Stimulated activated CD8-positive, alpha-beta memory T cell treated with anti-CD3 and anti-CD28 coated beads, Interleukin-4, amount 100 ng/mL, for 4 hours (primary cell): ENCODE measurements at regions not wholly inside any gene's neighbourhood (a gene's known extent, or its start where the extent isn't known, plus 50 kb on each side); places are given as distances from the start of the nearest gene placed in this dataset.

Experiments used
- DNase-seq, 2 donors: peaks; one replicate each; pipeline ENCODE4 v3.0.0-alpha.2; 2020; ENCODE audit warnings: low read depth in 2 of 2, low spot score in 1 of 2

DNA sequence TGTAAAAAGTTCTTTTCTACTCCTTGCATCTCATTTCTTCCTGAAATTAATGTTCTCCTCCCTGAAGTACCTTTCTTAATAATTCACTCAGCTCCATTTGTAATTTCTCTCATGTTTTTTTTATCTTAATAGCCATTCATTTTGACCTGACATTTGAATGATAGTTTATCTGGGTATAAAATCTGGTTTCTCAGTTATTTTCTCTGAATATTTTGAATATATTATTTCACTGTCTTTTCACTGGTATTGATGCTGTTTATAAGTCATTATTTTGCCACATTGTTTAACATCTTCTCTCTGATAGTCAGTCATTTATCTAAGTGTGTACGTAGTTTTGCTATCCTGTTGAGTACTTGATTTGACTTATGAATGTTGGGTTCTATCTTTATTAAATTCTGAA, 68.8 kb upstream of the ARHGAP18 start:
- no peak for DNase-seq

DNA sequence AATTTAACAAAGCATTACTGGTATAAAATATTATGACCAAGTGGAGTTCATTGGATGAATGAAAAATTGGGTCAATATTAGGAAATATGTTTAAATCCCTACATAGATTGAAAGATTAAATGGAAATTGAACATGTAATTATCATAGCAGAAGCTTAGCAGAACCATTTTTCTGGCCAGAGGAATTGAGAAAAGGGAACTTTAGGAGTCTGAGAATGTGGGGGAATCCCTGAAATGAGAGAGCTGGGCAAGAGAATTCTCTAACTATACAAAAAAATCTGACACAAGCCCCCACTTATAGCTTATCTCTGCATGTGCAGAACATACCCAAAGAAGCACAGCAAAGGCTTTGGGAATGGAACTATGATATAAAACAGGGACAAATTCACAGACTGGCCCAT, 67.4 kb upstream of the ARHGAP18 start:
- DNase-seq: no peak

DNA sequence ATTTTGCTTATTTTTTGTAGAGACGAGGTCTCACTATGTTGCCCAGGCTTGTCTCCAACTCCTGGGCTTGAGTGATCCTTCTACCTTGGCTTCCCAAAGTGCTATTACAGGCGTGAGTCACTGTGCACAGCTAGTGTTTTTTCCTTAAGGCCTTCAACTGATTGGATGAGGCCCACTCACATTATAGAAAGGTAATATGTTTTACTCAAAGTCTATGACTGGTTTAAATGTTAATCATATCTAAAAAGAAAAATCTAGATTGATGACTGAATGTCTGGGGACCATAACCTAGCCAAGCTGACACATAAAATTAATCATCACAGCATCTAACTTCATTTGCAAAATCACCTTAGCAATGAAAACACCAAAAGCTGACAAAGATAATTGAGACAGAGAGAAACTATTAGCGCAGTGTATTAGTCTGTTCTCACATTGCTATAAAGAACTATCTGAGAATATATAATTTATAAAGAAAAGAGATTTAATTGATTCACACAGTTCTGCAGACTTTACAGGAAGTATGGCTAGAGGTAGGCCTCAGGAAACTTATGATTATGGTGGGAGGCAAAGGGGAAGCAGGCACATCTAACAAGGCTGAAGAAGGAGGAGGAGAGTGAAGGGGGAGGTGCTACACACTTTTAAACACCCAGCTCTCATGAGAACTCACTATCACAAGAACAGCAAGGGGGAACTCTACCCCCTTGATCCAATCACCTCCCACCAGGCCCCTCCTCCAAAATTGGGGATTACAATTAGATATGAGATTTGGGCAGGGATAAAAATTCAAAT, 66.8 kb upstream of the ARHGAP18 start:
- no peak for DNase-seq

DNA sequence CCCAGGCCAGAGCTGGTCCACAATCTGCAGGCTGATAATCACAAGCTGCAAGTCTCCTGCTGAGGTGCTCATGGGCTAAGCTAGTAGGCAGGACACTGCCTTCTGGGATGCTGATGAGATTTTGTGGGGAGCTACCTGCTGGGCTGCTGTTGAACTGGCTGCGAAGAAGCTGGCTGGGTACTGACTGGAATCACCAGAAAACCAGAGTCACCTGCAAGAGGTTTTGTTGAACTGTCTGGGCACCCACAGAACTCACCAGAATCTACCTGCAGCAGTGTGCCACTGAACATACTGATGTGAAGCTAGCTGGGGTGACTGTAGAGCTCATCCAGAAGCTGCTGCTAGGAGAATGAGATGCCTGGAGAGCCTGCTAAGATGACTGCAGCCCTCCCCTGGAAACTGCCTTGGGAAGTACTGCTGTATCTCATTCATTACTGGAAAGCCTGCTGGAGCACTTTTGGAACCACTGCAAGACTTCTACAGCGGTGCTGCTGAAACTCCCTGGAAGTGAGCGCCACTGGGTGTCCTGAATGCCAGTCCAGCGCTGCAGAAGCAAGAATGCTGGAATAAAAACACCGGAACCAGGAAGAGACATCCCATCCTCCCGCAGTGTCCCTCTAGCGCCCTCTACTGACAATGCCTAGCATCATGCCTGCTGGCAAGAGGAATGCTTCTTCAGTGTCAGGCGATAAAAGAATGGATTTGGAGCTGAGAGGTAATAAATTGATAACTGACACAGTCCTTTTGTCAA, 64.9 kb upstream of the ARHGAP18 start:
- peak in 1 of 2 donors; percentile 13 for DNase-seq

DNA sequence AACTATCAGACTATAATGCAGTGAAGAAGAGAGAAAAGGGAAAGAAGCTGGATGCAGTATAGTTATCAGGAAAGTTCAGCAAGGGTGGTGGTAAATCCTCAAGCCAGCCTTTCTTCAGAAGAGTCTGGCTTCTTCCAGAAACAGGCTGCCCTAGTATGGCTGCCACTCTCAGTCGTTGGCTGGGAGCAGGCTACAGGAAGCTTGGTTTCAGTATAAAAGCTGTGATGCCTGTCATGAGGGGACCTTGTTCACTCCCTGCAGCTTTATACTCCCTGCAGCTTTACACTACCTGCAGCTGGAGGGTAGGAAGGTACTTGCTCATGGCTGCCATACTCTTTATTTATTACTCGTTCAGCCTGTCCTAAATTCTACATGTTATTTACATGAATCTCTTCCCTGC, 63.3 kb upstream of the ARHGAP18 start:
- DNase-seq: no peak

DNA sequence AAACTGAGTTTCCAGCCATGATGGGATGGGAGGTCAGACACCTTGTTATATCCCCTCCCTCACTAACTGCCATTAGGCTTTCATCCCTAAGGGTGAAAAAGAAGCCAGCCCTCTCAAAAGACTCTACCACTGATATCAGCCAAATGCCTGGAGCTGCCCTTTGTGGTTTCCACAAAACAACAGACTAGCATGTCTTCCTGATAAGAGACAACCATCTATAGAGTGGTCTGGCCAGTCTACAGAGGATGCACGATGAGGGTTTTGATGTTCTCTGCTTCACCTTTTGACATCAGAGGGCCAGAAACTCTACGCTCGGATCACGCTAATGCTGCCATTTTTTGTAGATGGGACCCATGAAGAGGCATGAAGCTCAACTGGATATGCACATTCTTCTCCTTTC, 61.7 kb upstream of the ARHGAP18 start:
- DNase-seq: no peak

DNA sequence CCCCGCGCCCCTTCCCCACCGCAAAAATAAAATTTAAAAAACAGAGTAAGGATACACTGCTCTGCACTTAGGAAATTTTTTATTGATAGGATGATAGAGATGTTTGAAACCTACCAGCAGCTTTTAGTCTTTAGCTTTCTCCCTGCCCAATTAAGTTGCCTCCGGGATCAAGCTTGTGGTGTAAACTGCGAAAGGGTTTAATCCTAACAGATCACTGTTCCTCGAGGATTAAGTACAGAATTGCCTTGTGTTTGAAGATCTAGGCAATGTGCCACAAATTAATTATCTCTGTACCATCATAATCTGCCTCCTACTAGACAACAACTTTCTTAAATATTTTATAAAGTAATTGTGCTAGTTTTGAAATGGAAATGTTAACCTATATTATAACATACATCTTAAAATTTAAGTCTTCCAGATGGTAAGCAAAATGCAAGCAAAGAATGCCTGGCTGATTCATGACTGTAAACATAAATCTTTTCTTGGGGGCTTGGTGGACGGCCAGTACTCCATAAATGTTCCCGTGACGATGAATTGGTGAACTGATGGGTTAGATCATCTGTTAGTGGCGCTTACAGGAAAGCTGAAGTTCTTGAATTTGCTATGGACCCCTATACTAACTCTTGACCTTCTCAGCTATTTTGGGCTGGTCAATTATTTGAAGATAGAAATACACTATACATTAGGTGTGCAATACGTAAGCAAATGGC, 58.0 kb upstream of the ARHGAP18 start:
- no peak for DNase-seq

DNA sequence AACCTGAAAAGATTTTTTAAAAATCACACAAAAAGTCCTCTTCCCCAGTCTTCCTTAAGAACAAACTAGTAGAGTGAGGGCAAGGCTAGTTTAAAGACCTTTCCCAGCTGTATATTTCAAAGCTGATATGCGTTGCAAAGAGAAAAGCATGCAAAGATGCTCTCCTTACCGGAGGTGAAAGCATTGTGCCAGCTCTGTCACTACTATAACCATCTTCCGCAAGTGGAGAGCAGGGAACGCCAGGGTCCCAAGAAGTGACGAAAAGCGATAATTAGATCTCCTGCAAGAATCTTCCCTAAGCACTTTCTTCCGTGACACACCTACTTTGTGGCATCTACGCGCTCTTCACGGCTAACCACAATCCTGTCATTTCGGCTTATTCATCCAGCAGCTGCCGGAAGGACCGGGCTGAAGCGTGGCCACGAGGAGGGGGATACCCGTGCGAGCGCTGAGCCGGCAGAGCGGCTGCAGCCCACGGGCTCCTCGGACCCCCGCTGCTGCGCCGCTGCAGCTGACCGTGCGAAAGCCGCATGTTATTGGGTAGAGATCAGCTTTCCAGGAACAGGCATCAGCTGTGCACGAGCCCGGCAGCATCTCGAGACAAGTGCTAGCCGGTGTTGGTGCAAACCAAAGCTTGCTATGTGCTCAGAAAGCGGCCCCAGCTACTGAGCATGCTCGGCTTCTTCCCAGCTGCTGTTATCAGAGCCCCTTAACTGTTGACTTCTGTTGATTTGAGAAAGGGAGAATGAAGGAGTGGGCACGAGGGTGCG, 57.2 kb upstream of the ARHGAP18 start:
- peak; percentile 20 to 26 for DNase-seq

DNA sequence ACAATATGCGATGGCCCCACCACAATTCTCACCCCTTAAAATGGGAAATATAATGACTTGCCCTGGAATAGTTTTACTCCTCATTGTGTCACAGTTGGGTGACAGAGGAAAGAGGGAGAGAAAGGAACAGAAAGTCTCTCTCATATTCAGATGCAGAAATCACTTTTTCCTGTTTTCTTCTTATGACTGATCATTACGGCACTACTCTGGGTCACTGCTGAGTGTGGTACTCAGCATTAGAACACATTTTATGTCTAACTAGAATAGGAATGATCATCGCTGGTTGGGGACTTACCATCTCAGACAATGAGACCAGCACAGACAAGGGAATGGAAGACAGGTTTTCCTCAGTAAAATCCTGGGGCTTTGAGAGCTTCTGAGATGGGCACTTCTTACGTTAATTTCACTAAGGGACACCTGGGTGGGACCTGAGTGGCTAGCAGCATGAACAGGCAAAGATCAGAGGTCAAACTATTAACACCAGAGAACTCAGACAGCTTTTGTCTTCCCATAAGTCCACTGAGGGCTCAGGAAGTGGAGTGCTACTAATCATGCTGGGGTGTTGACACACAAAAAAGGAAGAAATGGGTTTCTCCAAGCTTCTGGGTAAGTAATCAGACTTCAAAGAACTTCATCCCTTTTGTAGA, 54.9 kb upstream of the ARHGAP18 start:
- no peak for DNase-seq

DNA sequence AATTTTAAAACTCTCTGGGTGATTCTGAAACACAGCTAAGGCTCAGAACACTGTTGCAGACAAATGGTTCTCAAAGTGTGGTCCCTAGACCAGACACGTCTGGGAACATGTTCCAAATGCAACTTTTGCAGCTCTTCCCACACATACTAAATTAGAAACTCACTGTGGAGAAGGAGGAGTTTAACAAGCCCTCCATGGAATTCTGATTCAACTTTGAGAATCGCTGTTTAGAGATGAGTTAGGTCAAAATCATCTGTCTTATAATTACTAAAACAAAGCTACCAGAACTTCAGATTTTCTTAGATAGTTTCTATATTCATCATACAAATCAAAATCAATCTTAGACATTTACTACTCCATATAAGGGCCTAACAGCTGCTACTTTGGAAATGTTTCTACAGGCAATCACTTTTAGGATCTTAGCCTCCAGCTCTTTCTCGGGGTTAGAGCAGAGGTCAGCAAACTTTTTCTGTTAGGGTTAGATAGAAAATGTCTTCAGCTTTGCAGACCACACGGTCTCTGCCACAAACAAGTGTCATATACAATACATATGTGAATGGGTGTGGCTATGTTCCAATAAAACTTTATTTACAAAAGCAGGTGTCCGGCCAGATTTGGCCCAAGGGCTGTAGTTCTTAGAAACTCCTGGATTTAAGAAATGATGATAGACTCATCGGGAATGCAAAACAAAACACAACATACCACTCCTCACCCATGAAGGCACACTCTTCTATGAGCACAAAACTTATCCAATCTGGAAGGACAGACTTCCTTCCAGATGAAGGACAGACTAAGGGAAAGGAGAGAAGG, 50.0 kb upstream of the ARHGAP18 start:
- no peak for DNase-seq
